HepG2 (cell line): ENCODE measurements at regions not wholly inside any gene's neighbourhood (a gene's known extent, or its start where the extent isn't known, plus 50 kb on each side); places are given as distances from the start of the nearest gene placed in this dataset.

Experiments
- ATAC-seq: fragments of 200-7000 bp; cut with Tn5 transposase; 3 replicates; pipeline ENCODE4 v1.9.1; 2020; ENCODE audit warnings: mild to moderate bottlenecking, moderate library complexity
- BruUV-seq: library from RNA; stranded (reverse); fragments of 400-500 nt; replicated peaks from 2 replicates; lab custom pipeline; 2021; lab: Mats Ljungman, UMichigan
- CTCF ChIA-PET: fragments of 300-600 bp; formaldehyde crosslinking; extraction: SDS; loops from one replicate; lab custom pipeline; 2021; ENCODE audit warnings: low total read pairs, inconsistent platforms, low intra/inter-chr PET ratio; lab: Yijun Ruan, JAX
- POLR2A ChIA-PET: fragments of 350-600 bp; sonication (Branson Sonifier 250); formaldehyde crosslinking; loops from one replicate; lab custom pipeline; 2020; ENCODE audit warnings: antibody characterized with exemption, inconsistent platforms; lab: Yijun Ruan, JAX
- DNase-seq: peaks from one replicate; pipeline ENCODE4 v3.0.0-alpha.2; 2015; ENCODE audit warnings: low spot score
- FAIRE-seq: peaks from 3 replicates; lab custom pipeline; 2011; peaks lifted over from hg19 to GRCh38; lab: Jason Lieb, UNC
- H2AFZ ChIP-seq: one replicate; pipeline ENCODE4 v1.6.1; 2011; ENCODE audit warnings: low read length, inconsistent platforms
- H3K27ac ChIP-seq: fragments of 300-600 bp; 3 replicates; pipeline ENCODE4 v1.8.0; 2011; ENCODE audit warnings: mixed run types, mild to moderate bottlenecking, mixed read lengths, low read length, inconsistent platforms; ENCODE audit not compliant: insufficient read depth; ENCODE audit errors: extremely low read length
- H3K27me3 ChIP-seq, 2 experiments: fragments of 200-600 bp in 1 of 2; 2 replicates in 1 of 2; 3 replicates in 1 of 2; pipeline versions ENCODE4 v1.6.0 to v1.8.0; 2011; ENCODE audit warnings: low read length in 2 of 2, mild to moderate bottlenecking in 2 of 2, moderate library complexity in 2 of 2, inconsistent platforms in 1 of 2; ENCODE audit not compliant: insufficient read depth in 2 of 2, control insufficient read depth in 1 of 2
- H3K36me3 ChIP-seq, 2 experiments: fragments of 200-600 bp in 1 of 2; replicated peaks in 1 of 2; 2 replicates in 1 of 2; 3 replicates in 1 of 2; pipeline versions ENCODE4 v1.5.1 to v1.8.0; 2011; ENCODE audit warnings: low read length in 2 of 2, inconsistent platforms in 1 of 2; ENCODE audit not compliant: insufficient read depth in 2 of 2, control insufficient read depth in 1 of 2
- H3K4me1 ChIP-seq: 2 replicates; pipeline ENCODE4 v1.5.1; 2012; ENCODE audit warnings: low read length, inconsistent platforms; ENCODE audit not compliant: insufficient read depth
- H3K4me2 ChIP-seq: 2 replicates; pipeline ENCODE4 v1.6.0; 2011; ENCODE audit warnings: low read depth, low read length, inconsistent platforms
- H3K4me3 ChIP-seq, 3 experiments: fragments of 200-600 bp in 1 of 3; sonication (generic), shearing (Covaris generic) in 1 of 3; replicated peaks in 1 of 3; 2 replicates each; pipeline ENCODE4 v1.5.1; 2011 to 2016; ENCODE audit warnings: low read length in 3 of 3, inconsistent platforms in 2 of 3, low read depth in 2 of 3, mild to moderate bottlenecking in 2 of 3, control low read depth in 1 of 3, mixed read lengths in 1 of 3; ENCODE audit not compliant: insufficient read depth in 1 of 3
- H3K79me2 ChIP-seq: one replicate; pipeline ENCODE4 v1.6.1; 2011; ENCODE audit warnings: low read length, inconsistent platforms; ENCODE audit not compliant: insufficient read depth
- H3K9ac ChIP-seq: 2 replicates; pipeline ENCODE4 v1.6.0; 2011; ENCODE audit warnings: mild to moderate bottlenecking, low read depth, low read length, inconsistent platforms; ENCODE audit not compliant: insufficient read depth
- H3K9me3 ChIP-seq: 2 replicates; pipeline ENCODE4 v1.5.1; 2012; ENCODE audit warnings: mild to moderate bottlenecking, low read length
- H4K20me1 ChIP-seq: 2 replicates; pipeline ENCODE4 v1.6.0; 2011; ENCODE audit warnings: inconsistent platforms, mild to moderate bottlenecking, low read length, moderate library complexity; ENCODE audit not compliant: insufficient read depth
- ATF1 ChIP-seq: IDR thresholded peaks from 2 replicates; pipeline ENCODE4 v1.6.1; 2016; ENCODE audit warnings: mild to moderate bottlenecking, control low read depth
- DMAP1 ChIP-seq: IDR thresholded peaks from 2 replicates; pipeline ENCODE4 v1.6.1; 2016
- HMG20B ChIP-seq: conservative IDR thresholded peaks from 2 replicates; pipeline ENCODE4 v1.6.1; 2016; ENCODE audit warnings: missing genetic modification reagents, missing compliant biosample characterization
- HMGA1 ChIP-seq: sonication (generic); formaldehyde crosslinking; conservative IDR thresholded peaks from 2 replicates; pipeline ENCODE4 v1.4.0; 2020; ENCODE audit warnings: missing genetic modification reagents
- SIN3A ChIP-seq: IDR thresholded peaks from 2 replicates; pipeline ENCODE4 v1.6.1; 2011; ENCODE audit warnings: low read depth, mild to moderate bottlenecking, control low read depth, low read length, borderline replicate concordance
- ZBTB2 ChIP-seq: sonication (generic); formaldehyde crosslinking; IDR thresholded peaks from 2 replicates; pipeline ENCODE4 v1.8.0; 2022; ENCODE audit warnings: low read depth, missing genetic modification reagents
- ZFX ChIP-seq: sonication (generic); formaldehyde crosslinking; IDR thresholded peaks from 2 replicates; pipeline ENCODE4 v1.4.0; 2020; ENCODE audit warnings: mild to moderate bottlenecking, low read depth, missing genetic modification reagents, moderate library complexity
- ZNF230 ChIP-seq: sonication (generic); formaldehyde crosslinking; IDR thresholded peaks from 2 replicates; pipeline ENCODE4 v1.4.0; 2020; ENCODE audit warnings: mild to moderate bottlenecking, missing genetic modification reagents
- ZNF232 ChIP-seq: sonication (generic); formaldehyde crosslinking; IDR thresholded peaks from 2 replicates; pipeline ENCODE4 v1.4.0; 2020; ENCODE audit warnings: missing genetic modification reagents, borderline replicate concordance
- ZNF574 ChIP-seq: sonication (generic); formaldehyde crosslinking; IDR thresholded peaks from 2 replicates; pipeline ENCODE4 v1.4.0; 2020; ENCODE audit warnings: missing genetic modification reagents
- ZNF704 ChIP-seq: sonication (generic); formaldehyde crosslinking; IDR thresholded peaks from 2 replicates; pipeline ENCODE4 v1.8.1; 2023; ENCODE audit warnings: mild to moderate bottlenecking, inconsistent platforms, moderate library complexity, missing genetic modification reagents, borderline replicate concordance
- ZNF746 ChIP-seq: sonication (generic); formaldehyde crosslinking; IDR thresholded peaks from 2 replicates; pipeline ENCODE4 v1.8.0; 2022; ENCODE audit warnings: mild to moderate bottlenecking, missing genetic modification reagents
- ZNF792 ChIP-seq: IDR thresholded peaks from 2 replicates; pipeline ENCODE4 v1.6.1; 2016
- WGBS: methylation state at CpG from one replicate; pipeline ENCODE4 v1.1.6; 2017; ENCODE audit warnings: low lambda C conversion rate; 5-methylcytosine and 5-hydroxymethylcytosine counted together
- in situ Hi-C: cut with HindIII; loops from 2 replicates; pipeline ENCODE4 v1.10.0; 2017; ENCODE audit warnings: low pct_unique_long_range_greater_than_20kb; ENCODE audit not compliant: extremely low pct_ligation_motif_present
- intact Hi-C: fragments of 100-400 bp; cut with micrococcal nuclease; formaldehyde crosslinking; loops from one replicate; pipeline ENCODE4 v1.10.0; 2022; ENCODE audit not compliant: unreplicated experiment

GRCh38 chr10:130282492-130283218 lies 146.5 kb downstream of the GLRX3 start:
- BruUV-seq = no TSS peak

More at GRCh38 chr10:130282492-130283218, 146.5 kb downstream of the GLRX3 start:
- 6% methylated on average over 7 of the region's 7 CpGs for WGBS
- no peak overlapping the region for H3K9ac ChIP-seq
- no peak for DNase-seq
- H3K36me3 ChIP-seq = no peaks in the 10 kb centered on the region
- ATAC-seq = no peak
- H2AFZ ChIP-seq = no peak overlapping the region
- H3K27ac ChIP-seq = no peak overlapping the region
- no peak overlapping the region for H3K4me2 ChIP-seq
- peaks cover 97% of the 10 kb centered on the region for H3K9me3 ChIP-seq
- in situ Hi-C loops (no loop called here), intact Hi-C loops (no loop called here)
- POLR2A ChIA-PET = no interaction called here
- H3K79me2 ChIP-seq = no peaks in the 10 kb centered on the region
- CTCF ChIA-PET = no interaction called here
- H4K20me1 ChIP-seq = no peaks in the 10 kb centered on the region
- no peak overlapping the region for H3K4me3 ChIP-seq
- no peak for FAIRE-seq
- no peak for TF ChIP-seq ZNF746 (CRISPR knock-in tag)
- no peak for TF ChIP-seq ATF1 (CRISPR knock-in tag)
- no peak for TF ChIP-seq DMAP1
- TF ChIP-seq ZNF232 = no peak
- TF ChIP-seq ZNF230 (CRISPR knock-in tag) = no peak
- TF ChIP-seq ZBTB2 (CRISPR knock-in tag) = no peak
- TF ChIP-seq ZFX (CRISPR knock-in tag) = no peak
- no peak for TF ChIP-seq ZNF704 (CRISPR knock-in tag)
- no peak for TF ChIP-seq HMG20B (CRISPR knock-in tag)
- no peak for TF ChIP-seq ZNF574 (CRISPR knock-in tag)
- no peak for TF ChIP-seq SIN3A
- no peak for TF ChIP-seq HMGA1
- TF ChIP-seq ZNF792 (CRISPR knock-in tag) = no peak
- no peaks in the 10 kb centered on the region for H3K4me1 ChIP-seq
- H3K27me3 ChIP-seq = no peaks in the 10 kb centered on the region; a peak in 1 of 5 replicates
